ENCODE measurements at regions not wholly inside any gene's neighbourhood (a gene's known extent, or its start where the extent isn't known, plus 50 kb on each side); places are given as distances from the start of the nearest gene placed in this dataset.

- TF ChIP-seq ZNF691 (CRISPR knock-in tag; IDR thresholded peaks at IDR 0.05; ENCODE audit: borderline replicate concordance, low read depth) (no peak), ZNF101 (CRISPR knock-in tag; IDR thresholded peaks at IDR 0.05; ENCODE audit: borderline replicate concordance, low read depth) (no peak), GPN1 (CRISPR knock-in tag; IDR thresholded peaks at IDR 0.05; ENCODE audit: borderline replicate concordance) (no peak), TOPORS (CRISPR knock-in tag; IDR thresholded peaks at IDR 0.05) (no peak), HNRNPK (IDR thresholded peaks at IDR 0.05; ENCODE audit: low read depth, low read length, poor library complexity, severe bottlenecking) (no peak), ZNF674 (CRISPR knock-in tag; IDR thresholded peaks at IDR 0.05; ENCODE audit: low read depth) (no peak), ZNF337 (CRISPR knock-in tag; IDR thresholded peaks at IDR 0.05; ENCODE audit: borderline replicate concordance, low read depth) (no peak), STAT6 (CRISPR knock-in tag; IDR thresholded peaks at IDR 0.05; ENCODE audit: borderline replicate concordance) (no peak)
- ATAC-seq = no peak
- H3K27ac ChIP-seq (ENCODE audit: extremely low read length, insufficient read depth, low read length) = no peak overlapping the region
- H3K79me2 ChIP-seq (ENCODE audit: insufficient read depth, low read length) = no peaks in the 10 kb centered on the region
- H3K9me3 ChIP-seq (ENCODE audit: low read length) = no peaks in the 10 kb centered on the region
- no peak overlapping the region for H2AFZ ChIP-seq (ENCODE audit: low read length)
- H3K4me2 ChIP-seq (ENCODE audit: low read depth, low read length) = no peak overlapping the region
- WGBS (ENCODE audit: low lambda C conversion rate) = 37% methylated on average over 8 of the region's 8 CpGs
- POLR2A ChIA-PET = no interaction called here
- no peak overlapping the region for H3K4me3 ChIP-seq (replicated peaks in 1 of 3; ENCODE audit: insufficient read depth in 1 of 3, low read depth in 2 of 3, low read length in 3 of 3)
- no peaks in the 10 kb centered on the region for H3K27me3 ChIP-seq (ENCODE audit: control insufficient read depth in 1 of 2, insufficient read depth in 2 of 2, low read length in 2 of 2)
- DNase-seq (ENCODE audit: low spot score) = no peak
- no peak overlapping the region for H3K9ac ChIP-seq (ENCODE audit: insufficient read depth, low read depth, low read length)
- H3K36me3 ChIP-seq (replicated peaks in 1 of 2; ENCODE audit: control insufficient read depth in 1 of 2, insufficient read depth in 2 of 2, low read length in 2 of 2) = no peaks in the 10 kb centered on the region
- no TSS peak for BruUV-seq (replicated peaks)
- CTCF ChIA-PET (ENCODE audit: low intra/inter-chr PET ratio, low total read pairs) = no interaction called here
- FAIRE-seq = no peak
- no peaks in the 10 kb centered on the region for H4K20me1 ChIP-seq (ENCODE audit: insufficient read depth, low read length)
- H3K4me1 ChIP-seq (ENCODE audit: insufficient read depth, low read length) = no peaks in the 10 kb centered on the region
- intact Hi-C loops (cut with micrococcal nuclease; ENCODE audit: unreplicated experiment) = no loop called here
- in situ Hi-C loops (cut with HindIII; ENCODE audit: extremely low pct_ligation_motif_present, low pct_unique_long_range_greater_than_20kb) = no loop called here
These were observed 913.5 kb downstream of the TDRD15 start for GRCh38 chr2:22037274-22037673.

All from HepG2 (cell line).